ENCODE measurements at regions not wholly inside any gene's neighbourhood (a gene's known extent, or its start where the extent isn't known, plus 50 kb on each side); places are given as distances from the start of the nearest gene placed in this dataset.
A peak's percentile ranks its signal among the peaks of the same experiment; 100 is the strongest.

DNA sequence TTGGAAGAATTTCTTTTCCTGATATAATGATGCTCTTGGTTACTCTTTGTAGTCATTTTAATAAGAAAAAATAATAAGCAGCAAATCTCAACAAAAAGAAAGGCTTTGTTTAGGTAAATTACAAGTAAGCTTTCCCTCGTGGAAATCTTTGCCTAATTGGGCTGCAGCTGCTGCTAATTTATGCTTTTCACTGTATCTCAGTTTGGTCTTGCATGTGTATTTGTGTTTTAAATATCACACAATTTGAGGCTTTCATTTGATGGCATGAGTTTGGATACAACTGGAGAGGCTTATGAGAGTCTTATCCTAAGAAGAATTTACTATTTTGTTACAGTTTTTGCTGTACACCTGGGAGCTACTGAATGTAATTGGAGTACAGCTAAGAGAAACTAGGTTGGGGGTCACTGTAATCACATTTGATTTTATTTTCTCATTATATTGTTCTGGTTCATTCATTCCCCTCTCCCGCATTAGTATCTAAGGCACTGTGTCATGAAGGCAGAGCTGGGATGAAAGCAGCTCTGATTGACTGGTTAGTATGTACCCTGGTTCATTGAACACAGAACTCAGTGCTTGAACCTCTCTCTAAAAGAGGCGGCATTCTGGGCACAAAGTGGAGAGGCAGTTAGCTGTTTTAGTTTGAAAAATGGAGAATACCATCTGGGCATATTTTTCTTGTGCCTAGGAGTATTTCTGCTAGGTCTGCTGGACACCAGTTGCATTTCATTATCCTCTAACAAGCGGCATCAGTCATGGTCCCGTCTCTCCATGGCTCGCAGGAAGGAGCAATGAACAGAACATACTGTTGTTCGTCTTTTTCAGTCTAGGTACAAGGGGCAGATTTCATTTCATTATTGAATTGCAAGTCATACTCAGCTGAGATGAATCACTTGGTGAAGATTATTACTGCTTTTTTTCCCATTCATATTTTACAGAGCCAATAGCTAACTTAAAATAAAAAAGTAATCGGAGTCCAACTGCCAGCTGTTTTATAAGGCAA lies 118.0 kb upstream of the TMEM260 start:
- 45 to 68% methylated on average over 7 to 8 of the region's 8 CpGs for WGBS, 2 donors (ENCODE audit: low coverage in 1 of 2)
- H3K4me3 ChIP-seq: no peak overlapping the region
- H3K4me1 ChIP-seq: no peaks in the 10 kb centered on the region

DNA sequence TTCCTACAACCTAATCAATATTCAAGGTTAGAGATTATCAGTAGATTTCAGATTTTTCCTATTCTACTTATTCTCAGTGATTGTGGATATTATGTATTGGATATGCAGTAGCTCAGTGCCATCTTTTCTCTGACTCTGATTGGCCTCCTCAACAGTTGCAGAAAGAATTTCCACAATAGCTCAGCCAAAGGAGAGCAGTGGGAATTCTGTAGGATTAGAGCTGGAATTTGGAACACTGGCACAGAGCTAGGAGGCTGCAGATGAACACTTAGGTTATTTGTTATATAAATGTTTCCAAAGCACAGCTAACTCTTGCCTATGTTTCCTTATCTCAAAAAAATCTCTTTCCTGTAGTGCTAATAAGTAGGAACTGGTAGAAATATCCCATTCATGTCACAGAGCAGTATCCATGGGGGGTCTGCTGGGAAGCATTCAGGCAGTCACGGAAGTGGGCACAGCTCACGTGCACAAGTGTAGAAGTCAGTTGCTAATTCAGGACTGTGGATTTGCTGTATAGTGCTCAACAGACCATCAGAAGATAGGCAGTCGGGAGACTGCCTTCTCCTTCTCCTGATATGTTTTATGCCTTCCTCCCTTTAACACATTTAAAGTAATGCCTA lies 116.2 kb upstream of the TMEM260 start:
- 50 to 80% methylated on average over 1 to 2 of the region's 3 CpGs for WGBS, 2 donors (ENCODE audit: low coverage in 1 of 2)
- Histone ChIP-seq H3K27me3 (no peaks in the 10 kb centered on the region), H3K4me3 (no peak overlapping the region), H3K36me3 (no peaks in the 10 kb centered on the region), H3K9me3 (no peaks in the 10 kb centered on the region), H3K27ac (no peak overlapping the region), H3K4me1 (no peaks in the 10 kb centered on the region)
- TF ChIP-seq, protein P1, sequence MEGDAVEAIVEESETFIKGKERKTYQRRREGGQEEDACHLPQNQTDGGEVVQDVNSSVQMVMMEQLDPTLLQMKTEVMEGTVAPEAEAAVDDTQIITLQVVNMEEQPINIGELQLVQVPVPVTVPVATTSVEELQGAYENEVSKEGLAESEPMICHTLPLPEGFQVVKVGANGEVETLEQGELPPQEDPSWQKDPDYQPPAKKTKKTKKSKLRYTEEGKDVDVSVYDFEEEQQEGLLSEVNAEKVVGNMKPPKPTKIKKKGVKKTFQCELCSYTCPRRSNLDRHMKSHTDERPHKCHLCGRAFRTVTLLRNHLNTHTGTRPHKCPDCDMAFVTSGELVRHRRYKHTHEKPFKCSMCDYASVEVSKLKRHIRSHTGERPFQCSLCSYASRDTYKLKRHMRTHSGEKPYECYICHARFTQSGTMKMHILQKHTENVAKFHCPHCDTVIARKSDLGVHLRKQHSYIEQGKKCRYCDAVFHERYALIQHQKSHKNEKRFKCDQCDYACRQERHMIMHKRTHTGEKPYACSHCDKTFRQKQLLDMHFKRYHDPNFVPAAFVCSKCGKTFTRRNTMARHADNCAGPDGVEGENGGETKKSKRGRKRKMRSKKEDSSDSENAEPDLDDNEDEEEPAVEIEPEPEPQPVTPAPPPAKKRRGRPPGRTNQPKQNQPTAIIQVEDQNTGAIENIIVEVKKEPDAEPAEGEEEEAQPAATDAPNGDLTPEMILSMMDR (IDR thresholded peaks at IDR 0.05): no peak
- TF ChIP-seq EP300 (IDR thresholded peaks at IDR 0.05) (no peak), POLR2AphosphoS5 (IDR thresholded peaks at IDR 0.05) (no peak), POLR2A (IDR thresholded peaks at IDR 0.05) (no peak)
- no peak for ATAC-seq

More for the DNA sequence above, 118.0 kb upstream of the TMEM260 start:
- TF ChIP-seq, protein P1 (IDR thresholded peaks at IDR 0.05): no peak
- TF ChIP-seq POLR2AphosphoS5 (IDR thresholded peaks at IDR 0.05) (no peak), EP300 (IDR thresholded peaks at IDR 0.05) (no peak), POLR2A (IDR thresholded peaks at IDR 0.05) (no peak)
- Histone ChIP-seq H3K27me3 (no peaks in the 10 kb centered on the region), H3K27ac (no peak overlapping the region), H3K36me3 (no peaks in the 10 kb centered on the region), H3K9me3 (no peaks in the 10 kb centered on the region)
- ATAC-seq: no peak

DNA sequence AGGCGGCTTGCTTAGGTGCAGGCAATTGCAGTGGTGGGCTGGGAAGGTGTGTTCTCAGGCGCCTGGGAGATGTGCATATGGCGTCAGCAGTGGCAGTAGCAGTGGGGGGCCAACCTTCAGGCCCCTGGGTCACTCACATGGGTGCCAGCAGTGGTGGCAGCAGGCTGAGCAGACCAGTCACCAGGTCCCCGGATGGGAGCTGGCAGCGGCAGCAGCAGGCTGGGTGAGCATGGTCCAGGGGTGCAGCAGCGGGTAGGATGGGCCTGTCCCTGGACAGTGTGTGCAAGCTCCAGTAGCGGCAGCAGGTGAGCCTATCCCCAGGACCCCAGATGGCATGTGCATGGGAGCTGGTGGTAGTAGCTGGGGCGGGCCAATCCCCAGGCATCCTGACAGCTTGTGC lies 108.5 kb upstream of the TMEM260 start:
- H3K27ac ChIP-seq: no peak overlapping the region
- no peaks in the 10 kb centered on the region for H3K4me1 ChIP-seq
- peaks cover 6% of the 10 kb centered on the region for H3K27me3 ChIP-seq
- no peaks in the 10 kb centered on the region for H3K36me3 ChIP-seq
- H3K4me3 ChIP-seq: no peak overlapping the region
- WGBS, 2 donors (ENCODE audit: low coverage in 1 of 2): 96% methylated on average over 4 of the region's 8 CpGs; no CpG with 5 or more reads in 1 of the 2 donors
- no peaks in the 10 kb centered on the region for H3K9me3 ChIP-seq
- ATAC-seq: peak; percentile 19
- TF ChIP-seq POLR2AphosphoS5 (IDR thresholded peaks at IDR 0.05) (no peak), EP300 (IDR thresholded peaks at IDR 0.05) (no peak), POLR2A (IDR thresholded peaks at IDR 0.05) (no peak)
- TF ChIP-seq, protein P1 (IDR thresholded peaks at IDR 0.05): no peak

DNA sequence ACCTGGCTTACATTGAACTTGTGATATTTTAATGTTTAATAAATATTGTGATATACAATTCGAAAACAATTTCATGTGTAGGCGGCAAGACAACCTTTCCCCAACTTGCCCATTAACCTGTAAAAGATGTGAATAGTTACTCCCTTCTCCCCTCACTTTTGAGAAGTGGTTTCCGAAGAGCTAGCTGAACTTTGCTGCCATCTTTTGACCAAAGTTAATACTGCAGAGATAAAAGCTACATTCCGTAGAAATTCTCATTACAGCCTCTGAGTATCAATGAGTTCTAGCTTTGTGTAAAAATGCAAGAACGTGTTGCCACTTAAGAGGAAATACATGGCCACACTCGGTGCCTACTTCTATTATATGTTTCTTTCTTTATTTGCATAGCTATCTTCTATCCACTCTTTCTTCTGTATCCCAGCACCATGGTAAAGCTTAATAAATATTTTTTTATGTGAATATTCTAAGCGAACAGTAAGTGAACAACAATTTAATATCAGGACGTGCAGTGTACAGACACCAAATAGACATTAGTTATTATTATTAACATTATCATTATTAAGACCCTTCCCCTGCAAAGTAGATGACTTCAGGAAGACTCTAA lies 105.1 kb upstream of the TMEM260 start:
- H3K36me3 ChIP-seq: no peaks in the 10 kb centered on the region
- peaks cover 6% of the 10 kb centered on the region for H3K27me3 ChIP-seq
- TF ChIP-seq, protein P1 (IDR thresholded peaks at IDR 0.05): peak; percentile 66 to 76 (median 70)
- no peak for TF ChIP-seq POLR2AphosphoS5 (IDR thresholded peaks at IDR 0.05)
- no peaks in the 10 kb centered on the region for H3K4me1 ChIP-seq
- no peaks in the 10 kb centered on the region for H3K9me3 ChIP-seq
- no peak overlapping the region for H3K4me3 ChIP-seq
- WGBS, 2 donors (ENCODE audit: low coverage in 1 of 2): 14% methylated on average over 8 of the region's 8 CpGs
- no peak overlapping the region for H3K27ac ChIP-seq
- no peak for ATAC-seq
